Inflammatory macrophage (primary cell): ENCODE measurements at regions not wholly inside any gene's neighbourhood (a gene's known extent, or its start where the extent isn't known, plus 50 kb on each side); places are given as distances from the start of the nearest gene placed in this dataset.

Source experiments
- DNase-seq, 2 donors: peaks; one replicate each; pipeline ENCODE4 v3.0.0-alpha.2; 2020 to 2022

- no peak for DNase-seq
Observed at GRCh38 chr9:90948156-90948555, 146.5 kb downstream of the SYK start.

GRCh38 chr9:90950600-90950999, 149.0 kb downstream of the SYK start:
- no peak for DNase-seq

- no peak for DNase-seq
Observed at GRCh38 chr9:90953200-90953599, 151.6 kb downstream of the SYK start.

- no peak for DNase-seq
Observed at GRCh38 chr9:90953805-90954204, 152.2 kb downstream of the SYK start.

DNA sequence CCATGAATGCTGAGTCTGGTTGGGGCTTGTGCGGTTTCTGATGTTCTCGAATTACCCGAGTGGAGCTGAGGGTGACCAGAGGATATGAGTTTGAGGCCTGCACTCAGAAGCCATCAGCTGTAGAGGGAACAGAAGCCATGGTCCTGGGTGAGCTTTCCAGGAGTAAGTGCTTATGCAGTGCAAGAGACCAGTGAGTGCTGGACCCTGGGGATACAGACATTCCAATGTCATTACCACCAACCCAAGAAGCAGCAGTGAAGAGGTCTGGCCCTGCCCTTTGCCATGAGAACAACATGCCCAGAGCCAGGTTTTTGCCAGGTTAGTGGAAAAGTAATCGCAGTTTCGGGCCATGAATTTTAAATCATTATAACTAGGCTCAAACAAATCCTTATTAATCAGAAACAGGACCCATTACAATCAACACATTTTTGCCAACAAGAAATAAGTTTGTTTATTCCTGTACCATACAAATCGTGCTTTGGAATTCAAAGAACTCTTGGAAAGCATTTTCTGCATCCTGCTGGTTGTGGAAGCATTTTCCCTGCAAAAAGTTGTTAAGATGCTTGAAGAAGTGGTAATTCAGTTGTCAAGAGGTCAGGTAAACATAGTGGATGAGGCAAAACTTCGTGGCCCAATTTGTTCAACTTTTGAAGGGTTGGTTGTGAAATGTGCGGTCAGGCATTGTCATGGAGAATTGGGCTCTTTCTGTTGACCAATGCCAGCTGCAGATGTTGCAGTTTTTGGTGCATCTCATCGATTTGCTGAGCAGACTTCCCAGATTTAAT, 154.6 kb downstream of the SYK start:
- DNase-seq, result no peak

DNA sequence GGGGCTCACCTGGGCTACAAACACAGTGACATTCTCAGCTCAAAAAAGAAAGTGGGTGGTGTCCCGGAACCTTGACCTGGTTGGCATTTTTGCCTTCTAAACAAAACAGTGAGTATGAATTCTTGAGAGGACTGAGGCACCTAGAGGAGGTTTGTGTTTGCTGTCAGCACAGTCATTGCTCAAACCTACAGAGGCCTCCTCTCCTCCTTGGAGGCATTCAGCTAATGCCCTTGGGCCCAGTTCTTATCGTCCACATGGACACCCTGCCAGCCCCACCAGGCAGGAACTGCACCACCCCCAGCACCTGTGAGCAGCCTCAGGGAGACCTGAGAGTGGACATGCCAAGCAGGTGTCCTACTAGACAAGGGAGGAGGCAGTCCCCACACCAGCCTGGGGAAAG, 156.7 kb downstream of the SYK start:
- no peak for DNase-seq

DNA sequence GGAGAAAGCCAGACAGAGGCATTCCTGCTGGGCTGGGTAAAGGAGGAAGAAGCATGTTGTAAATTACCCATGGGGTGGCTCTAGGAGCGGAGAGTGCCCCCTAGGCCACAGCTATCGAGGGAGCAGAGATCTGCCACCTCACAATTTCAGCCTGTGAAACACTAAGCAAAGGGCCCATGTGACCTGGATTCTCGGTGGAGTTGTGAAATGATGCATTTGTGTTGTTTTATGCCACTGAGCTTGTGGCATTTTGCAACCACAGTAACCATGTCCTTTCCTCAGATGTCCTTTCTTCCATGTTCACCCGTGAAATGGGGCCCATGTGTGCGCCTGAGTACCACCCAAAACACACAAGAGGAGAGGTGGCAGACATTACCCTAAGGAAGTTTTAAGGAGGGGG, 159.3 kb downstream of the SYK start:
- DNase-seq, result no peak

DNA sequence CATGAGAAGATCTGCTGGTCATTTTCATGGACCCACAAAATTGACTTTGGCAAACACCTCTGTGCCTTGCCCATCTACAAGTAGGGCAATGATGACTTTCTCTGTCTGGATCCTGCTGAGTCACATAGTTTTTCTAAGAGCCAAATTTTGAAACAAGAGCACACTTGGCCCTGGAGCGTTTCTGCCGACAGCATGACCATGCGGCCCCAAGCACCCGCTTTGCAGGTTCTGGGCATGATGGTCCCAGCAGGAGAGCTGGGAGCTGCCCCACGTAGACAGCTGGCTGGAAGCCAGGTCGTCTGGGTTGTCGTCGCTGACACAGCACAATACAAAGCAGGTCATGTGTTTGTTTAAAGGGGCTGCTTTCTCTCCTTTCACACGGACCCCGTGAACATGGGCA, 159.8 kb downstream of the SYK start:
- no peak for DNase-seq

DNA sequence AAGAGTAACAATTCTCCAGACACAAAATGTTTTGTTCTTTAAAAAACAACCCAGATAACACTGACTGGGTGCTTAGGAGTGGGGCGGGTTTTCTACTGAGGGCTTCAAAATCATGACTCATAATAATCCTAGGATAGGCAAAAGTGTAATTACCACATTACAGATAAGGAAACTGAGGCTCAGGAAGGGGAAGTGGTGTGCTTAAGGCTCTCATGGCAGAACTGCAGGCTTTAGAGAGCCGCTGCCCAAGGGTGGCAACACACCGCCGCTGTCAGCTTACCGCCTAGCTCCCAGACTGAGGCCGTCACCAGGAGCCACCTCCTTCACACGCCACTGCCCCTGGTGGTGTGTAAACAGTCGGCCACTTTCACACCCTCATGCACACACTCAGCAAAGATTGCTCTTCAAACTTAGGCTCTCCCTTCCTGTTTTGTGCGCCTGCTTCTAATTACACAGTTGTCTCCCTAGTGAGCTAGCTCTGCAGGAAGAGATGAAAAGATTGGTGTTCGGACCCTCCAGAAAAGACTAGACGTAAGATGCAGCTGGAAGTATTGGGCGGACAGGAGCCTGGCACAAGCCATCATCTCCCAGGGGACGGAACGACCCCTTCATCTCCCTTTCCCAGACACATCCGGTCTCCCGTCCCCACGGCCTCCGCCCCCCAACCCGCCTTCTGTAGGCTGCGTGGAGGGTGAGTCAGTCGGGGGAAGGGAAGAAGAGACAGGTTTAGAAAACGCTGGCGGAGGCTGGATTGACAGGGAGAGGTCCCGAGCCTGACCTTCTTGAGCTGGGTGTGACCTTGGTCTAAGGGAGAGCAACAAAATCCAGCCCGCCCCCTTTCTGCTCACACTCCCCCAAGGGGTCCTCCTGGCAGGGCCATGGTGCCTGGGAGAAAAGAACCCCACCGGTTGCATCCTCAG, 162.7 kb downstream of the SYK start:
- DNase-seq, result no peak

DNA sequence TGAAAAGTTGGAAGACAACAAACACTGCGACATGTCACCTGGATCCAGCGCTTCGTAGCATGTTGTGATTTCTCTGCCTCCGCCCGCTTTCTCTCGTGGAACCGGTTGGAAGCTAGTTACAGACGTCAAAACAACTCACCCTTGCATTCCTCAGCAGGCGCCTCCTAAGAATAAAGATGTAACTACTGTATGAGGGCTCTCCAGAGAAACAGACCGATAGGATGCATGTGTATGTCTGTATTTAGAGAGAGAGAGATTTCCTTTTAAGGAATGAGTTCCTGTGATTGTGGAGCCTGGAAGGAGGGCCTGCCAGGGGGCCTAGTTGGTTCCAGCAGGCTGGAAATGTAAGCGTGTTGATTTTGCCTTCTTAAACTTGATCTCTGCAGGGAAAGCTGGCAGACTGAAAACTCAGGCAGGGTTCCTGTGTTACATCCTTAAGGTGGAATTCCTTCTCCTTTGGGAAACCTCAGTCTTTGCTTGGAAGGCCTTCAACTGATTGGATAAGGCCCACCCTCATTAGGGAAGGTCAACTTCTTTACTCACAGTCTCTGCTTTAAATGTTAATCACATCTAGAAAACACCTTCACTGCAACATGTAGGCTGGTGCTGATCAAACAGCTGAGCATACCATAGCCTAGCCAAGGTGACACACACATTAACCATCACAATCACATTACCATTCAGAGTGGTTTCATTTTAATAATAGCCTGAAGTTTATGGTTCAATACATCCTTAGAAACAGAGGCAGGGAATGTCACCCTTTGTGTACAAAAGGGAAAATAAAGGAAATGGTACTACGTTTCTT, 163.8 kb downstream of the SYK start:
- no peak for DNase-seq

DNA sequence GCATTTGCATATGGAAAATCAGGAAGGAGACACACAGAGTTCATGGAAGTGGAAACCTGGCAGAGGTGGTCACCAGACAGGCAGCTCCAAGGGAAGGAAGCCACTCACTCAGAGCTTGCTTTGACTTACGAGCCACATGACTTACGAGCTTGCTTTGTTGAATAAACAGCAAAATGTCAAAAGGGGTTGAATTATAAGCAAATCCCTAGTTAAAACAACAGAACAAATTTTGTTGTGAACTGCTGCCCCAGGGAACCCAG, 164.3 kb downstream of the SYK start:
- no peak for DNase-seq

GRCh38 chr9:90966480-90967144, 165.0 kb downstream of the SYK start:
- no peak for DNase-seq

DNA sequence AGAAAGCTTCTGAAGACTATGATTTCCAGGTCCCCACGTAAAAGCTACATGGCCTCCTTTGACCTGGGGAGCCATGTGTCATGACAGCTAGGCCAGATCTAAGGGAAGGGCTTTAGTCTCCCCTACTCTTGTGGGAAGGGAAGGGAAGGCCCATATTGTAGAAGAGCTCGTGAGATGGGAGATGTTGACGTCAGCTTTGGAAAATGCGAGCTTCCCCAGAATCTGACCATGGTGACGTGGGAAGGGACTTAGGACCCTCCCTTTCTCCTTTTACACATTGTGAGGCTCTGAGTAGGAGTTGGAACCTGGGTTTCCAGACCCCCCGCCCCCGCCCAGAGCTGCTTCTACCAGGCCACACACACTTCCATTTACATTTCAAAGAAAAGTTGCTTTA, 165.5 kb downstream of the SYK start:
- DNase-seq, result no peak

DNA sequence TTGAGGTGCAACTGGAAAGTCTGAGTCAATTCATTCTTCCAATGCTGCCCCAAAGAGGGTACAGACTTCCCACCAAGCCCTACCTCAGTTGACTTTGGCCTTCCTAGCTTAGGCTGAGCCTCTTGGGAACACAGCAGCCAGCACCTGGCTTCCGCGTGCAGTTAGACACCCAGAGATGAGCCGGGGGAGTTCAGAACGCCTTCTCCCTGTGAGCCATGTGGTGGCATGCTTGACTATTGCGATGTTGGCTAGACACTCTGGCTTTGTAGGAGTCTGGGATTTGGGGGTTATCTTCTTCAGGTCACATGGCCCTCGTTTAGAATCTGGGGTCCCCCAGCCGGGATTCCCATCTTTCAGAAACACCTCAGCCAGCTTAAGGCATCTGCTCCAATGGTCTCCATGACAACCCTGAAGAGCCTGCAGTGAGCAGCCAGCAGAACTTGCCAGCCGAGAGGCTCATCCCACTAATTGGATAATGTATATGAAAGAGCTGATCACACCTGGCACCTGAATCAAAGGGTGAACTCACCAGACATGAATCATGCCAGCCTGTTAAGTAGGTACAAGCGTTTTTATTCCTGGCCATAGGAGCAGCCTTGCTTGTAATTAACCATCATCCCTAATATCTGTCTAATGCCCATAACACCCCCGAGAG, 167.5 kb downstream of the SYK start:
- DNase-seq, result no peak

GRCh38 chr9:90970608-90971007, 169.0 kb downstream of the SYK start:
- no peak for DNase-seq

DNA sequence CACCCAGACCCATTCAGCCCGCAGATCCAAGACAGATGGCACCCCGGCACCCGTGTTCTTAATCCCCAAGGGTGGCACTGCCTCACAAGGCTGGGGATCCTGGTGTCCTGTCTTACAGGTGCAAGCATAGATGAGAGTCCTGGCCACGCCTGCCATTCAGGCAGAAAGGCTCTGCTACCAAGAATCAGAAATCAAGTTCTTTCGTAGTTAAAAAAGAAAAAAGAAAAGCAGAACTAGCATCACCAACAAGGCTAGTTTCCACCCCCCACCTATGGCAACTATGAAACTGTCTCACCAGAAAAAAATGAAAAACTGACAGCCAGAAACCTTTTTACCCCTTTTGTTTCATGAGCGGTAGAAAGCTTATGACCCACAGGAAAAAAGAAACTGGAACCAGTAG, 170.4 kb downstream of the SYK start:
- DNase-seq, result no peak

DNA sequence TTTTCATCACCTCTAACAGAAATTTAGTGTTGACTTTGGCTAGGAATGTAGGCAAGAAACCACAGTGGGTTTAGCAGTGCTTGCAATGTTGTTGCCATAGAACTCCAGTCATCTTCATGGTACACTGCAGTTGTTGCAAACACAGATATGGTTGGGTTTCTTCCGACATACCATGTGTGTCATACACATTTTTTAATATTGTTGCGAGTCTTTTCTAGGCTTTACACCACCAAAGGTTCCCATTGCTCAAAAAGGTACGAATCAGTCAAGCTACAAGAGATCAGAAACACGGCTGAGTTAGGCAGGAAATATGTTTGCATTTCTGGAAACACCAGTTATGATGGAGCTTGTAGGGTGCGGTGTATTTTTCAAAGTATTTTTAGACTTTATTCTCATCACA, 172.4 kb downstream of the SYK start:
- DNase-seq, result no peak

DNA sequence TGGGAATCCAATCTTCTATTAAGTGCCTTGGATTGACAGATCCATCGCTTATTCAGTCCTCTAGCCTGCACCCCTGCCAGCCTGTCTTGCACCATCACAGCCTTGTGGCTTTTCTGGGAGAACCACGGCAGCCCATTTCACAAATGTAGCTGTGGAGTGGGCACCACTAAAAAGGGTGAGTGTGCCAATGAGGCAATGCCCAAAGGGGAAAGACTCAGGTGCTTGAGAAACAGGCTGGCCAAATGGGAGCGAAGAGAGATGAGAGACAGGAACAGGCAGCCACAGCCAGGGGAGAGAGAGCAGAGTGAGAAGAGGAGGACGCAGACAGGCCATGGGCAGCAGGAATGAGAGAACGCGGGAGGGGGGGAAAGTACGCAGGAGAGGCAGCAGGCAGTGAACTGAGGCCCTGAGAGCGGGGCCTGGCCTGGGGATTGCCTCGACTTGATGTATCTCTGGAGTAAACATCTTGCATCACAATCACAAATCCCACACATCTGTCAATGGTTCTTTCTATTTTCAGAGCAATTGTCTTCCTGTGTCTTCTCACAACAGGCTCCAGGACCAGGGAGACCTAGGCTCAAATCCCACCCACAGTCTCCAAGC, 173.1 kb downstream of the SYK start:
- no peak for DNase-seq

- DNase-seq, result no peak
Observed at GRCh38 chr9:90975781-90976538, 174.3 kb downstream of the SYK start.

GRCh38 chr9:90979138-90979551, 177.5 kb downstream of the SYK start:
- DNase-seq, result no peak

GRCh38 chr9:90979639-90980038, 178.0 kb downstream of the SYK start:
- no peak for DNase-seq
